ENCODE measurements at regions not wholly inside any gene's neighbourhood (a gene's known extent, or its start where the extent isn't known, plus 50 kb on each side); places are given as distances from the start of the nearest gene placed in this dataset.

DNA sequence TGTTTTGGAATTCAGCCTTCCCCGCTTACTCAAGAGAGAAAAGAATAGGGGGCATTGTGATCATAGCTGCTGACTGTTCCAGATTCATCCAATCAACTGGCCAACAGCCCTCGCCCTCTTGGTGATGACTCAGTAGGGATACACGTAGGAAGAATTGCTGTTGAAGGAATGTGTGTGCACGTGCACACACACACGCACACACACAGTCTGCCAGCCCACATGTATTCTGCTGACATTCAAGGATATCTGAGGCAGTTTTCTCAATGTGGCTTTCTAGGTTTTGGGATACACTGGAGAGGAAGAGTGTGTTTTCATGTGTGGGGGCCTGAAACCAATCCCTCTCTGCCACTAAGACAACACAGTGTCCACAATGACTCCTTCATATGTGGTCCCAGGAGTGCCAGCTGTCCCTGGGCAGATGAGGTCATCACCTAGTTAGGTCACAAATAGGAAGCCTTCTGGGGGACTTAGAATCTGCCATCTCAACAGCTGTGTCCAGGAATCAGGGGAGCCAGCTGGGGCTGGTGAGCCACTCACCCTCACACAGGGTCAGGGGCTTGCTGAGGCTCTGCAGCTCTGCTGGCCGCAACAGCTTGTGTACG lies 352.6 kb downstream of the SS18 start:
- no peak for DNase-seq
- TF ChIP-seq, protein P1, sequence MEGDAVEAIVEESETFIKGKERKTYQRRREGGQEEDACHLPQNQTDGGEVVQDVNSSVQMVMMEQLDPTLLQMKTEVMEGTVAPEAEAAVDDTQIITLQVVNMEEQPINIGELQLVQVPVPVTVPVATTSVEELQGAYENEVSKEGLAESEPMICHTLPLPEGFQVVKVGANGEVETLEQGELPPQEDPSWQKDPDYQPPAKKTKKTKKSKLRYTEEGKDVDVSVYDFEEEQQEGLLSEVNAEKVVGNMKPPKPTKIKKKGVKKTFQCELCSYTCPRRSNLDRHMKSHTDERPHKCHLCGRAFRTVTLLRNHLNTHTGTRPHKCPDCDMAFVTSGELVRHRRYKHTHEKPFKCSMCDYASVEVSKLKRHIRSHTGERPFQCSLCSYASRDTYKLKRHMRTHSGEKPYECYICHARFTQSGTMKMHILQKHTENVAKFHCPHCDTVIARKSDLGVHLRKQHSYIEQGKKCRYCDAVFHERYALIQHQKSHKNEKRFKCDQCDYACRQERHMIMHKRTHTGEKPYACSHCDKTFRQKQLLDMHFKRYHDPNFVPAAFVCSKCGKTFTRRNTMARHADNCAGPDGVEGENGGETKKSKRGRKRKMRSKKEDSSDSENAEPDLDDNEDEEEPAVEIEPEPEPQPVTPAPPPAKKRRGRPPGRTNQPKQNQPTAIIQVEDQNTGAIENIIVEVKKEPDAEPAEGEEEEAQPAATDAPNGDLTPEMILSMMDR (IDR thresholded peaks at IDR 0.05; ENCODE audit: unreplicated experiment): no peak
- H3K27me3 Mint-ChIP-seq (ENCODE audit: unreplicated experiment): peaks cover 31% of the 10 kb centered on the region
- H3K9me3 Mint-ChIP-seq (ENCODE audit: low read depth, unreplicated experiment): peaks cover 3% of the 10 kb centered on the region
- BruUV-seq (replicated peaks): no TSS peak
- H3K36me3 Mint-ChIP-seq (ENCODE audit: insufficient read depth, unreplicated experiment): no peaks in the 10 kb centered on the region
- CTCF ChIA-PET: no interaction called here
- H3K4me3 Mint-ChIP-seq (ENCODE audit: low read depth, unreplicated experiment): no peak overlapping the region
- H3K27ac Mint-ChIP-seq (ENCODE audit: unreplicated experiment): no peak overlapping the region
- intact Hi-C loops (cut with micrococcal nuclease; ENCODE audit: unreplicated experiment): no loop called here
- H3K4me1 Mint-ChIP-seq (ENCODE audit: low read depth, unreplicated experiment): no peaks in the 10 kb centered on the region

DNA sequence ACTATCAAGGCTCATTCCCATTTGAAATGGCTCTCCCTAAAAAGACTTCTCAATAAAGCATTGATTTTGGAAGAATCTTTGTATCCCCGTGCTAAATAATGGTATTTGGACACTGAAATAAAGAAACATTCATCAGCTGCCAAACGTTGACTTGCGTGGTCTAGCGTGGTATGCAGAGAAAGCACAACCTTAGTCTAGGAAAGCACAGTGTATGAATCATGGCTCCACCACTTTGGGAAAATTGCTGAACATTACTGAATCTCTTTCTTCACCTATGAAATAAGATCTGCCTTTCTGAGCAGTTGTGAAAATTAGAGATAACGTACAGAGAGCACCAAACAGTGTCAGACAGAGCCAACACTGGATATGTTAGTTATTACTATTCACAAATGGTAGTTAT lies 353.9 kb downstream of the SS18 start:
- H3K36me3 Mint-ChIP-seq (ENCODE audit: insufficient read depth, unreplicated experiment): no peaks in the 10 kb centered on the region
- no peak for DNase-seq
- H3K4me3 Mint-ChIP-seq (ENCODE audit: low read depth, unreplicated experiment): no peak overlapping the region
- CTCF ChIA-PET: no interaction called here
- BruUV-seq (replicated peaks): no TSS peak
- H3K27me3 Mint-ChIP-seq (ENCODE audit: unreplicated experiment): peaks cover 44% of the 10 kb centered on the region
- H3K27ac Mint-ChIP-seq (ENCODE audit: unreplicated experiment): no peak overlapping the region
- intact Hi-C loops (cut with micrococcal nuclease; ENCODE audit: unreplicated experiment): no loop called here
- H3K9me3 Mint-ChIP-seq (ENCODE audit: low read depth, unreplicated experiment): peaks cover 4% of the 10 kb centered on the region
- TF ChIP-seq, protein P1 (IDR thresholded peaks at IDR 0.05; ENCODE audit: unreplicated experiment): no peak
- no peaks in the 10 kb centered on the region for H3K4me1 Mint-ChIP-seq (ENCODE audit: low read depth, unreplicated experiment)

DNA sequence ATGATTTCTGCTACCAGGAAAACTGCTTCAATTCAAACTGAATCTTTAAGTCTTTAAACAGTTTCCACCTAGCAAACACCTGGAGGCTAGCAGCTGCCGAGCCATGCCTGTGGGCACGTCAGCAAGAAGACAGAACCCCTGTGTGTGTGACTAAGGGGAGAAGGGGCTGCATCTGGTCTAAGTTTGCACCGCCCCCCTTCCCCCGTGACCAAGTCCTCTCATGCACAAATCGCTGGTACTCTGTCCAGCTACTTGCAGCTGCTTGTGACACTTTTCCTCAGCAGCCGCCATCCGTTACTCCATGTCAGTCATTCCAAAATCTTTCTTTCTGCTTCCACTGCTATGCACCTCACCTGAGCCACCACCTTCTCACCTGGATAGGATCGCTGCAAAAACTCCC lies 355.0 kb downstream of the SS18 start:
- peaks cover 45% of the 10 kb centered on the region for H3K27me3 Mint-ChIP-seq (ENCODE audit: unreplicated experiment)
- no TSS peak for BruUV-seq (replicated peaks)
- H3K4me1 Mint-ChIP-seq (ENCODE audit: low read depth, unreplicated experiment): no peaks in the 10 kb centered on the region
- no peak overlapping the region for H3K4me3 Mint-ChIP-seq (ENCODE audit: low read depth, unreplicated experiment)
- TF ChIP-seq, protein P1 (IDR thresholded peaks at IDR 0.05; ENCODE audit: unreplicated experiment): no peak
- no peaks in the 10 kb centered on the region for H3K36me3 Mint-ChIP-seq (ENCODE audit: insufficient read depth, unreplicated experiment)
- H3K27ac Mint-ChIP-seq (ENCODE audit: unreplicated experiment): no peak overlapping the region
- intact Hi-C loops (cut with micrococcal nuclease; ENCODE audit: unreplicated experiment): no loop called here
- peaks cover 5% of the 10 kb centered on the region for H3K9me3 Mint-ChIP-seq (ENCODE audit: low read depth, unreplicated experiment)
- no peak for DNase-seq
- CTCF ChIA-PET: no interaction called here

DNA sequence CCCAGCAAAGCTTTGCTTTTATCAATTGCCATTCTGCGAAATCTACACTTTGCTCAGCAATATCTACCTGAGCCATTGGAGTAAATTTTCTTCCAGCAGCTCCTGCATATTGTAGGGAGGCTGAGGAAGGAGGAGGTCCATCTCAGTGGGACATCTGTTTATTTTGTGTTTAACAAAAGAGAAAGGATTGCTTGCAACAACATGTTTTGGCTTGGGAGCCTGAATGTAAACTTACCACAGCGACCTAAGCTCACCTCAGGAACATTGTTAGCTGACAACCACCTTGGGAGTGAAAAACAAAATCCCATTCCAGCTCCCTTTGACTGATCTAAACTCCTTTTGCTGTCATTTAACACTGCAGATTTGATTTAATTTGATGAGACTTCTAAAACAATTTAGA lies 356.1 kb downstream of the SS18 start:
- CTCF ChIA-PET: no interaction called here
- TF ChIP-seq, protein P1 (IDR thresholded peaks at IDR 0.05; ENCODE audit: unreplicated experiment): no peak
- H3K4me3 Mint-ChIP-seq (ENCODE audit: low read depth, unreplicated experiment): no peak overlapping the region
- no peak overlapping the region for H3K27ac Mint-ChIP-seq (ENCODE audit: unreplicated experiment)
- intact Hi-C loops (cut with micrococcal nuclease; ENCODE audit: unreplicated experiment): no loop called here
- DNase-seq: no peak
- no peaks in the 10 kb centered on the region for H3K4me1 Mint-ChIP-seq (ENCODE audit: low read depth, unreplicated experiment)
- BruUV-seq (replicated peaks): no TSS peak
- H3K9me3 Mint-ChIP-seq (ENCODE audit: low read depth, unreplicated experiment): peaks cover 5% of the 10 kb centered on the region
- H3K27me3 Mint-ChIP-seq (ENCODE audit: unreplicated experiment): peaks cover 45% of the 10 kb centered on the region
- no peaks in the 10 kb centered on the region for H3K36me3 Mint-ChIP-seq (ENCODE audit: insufficient read depth, unreplicated experiment)
